SK-N-MC (cell line): ENCODE measurements at regions not wholly inside any gene's neighbourhood (a gene's known extent, or its start where the extent isn't known, plus 50 kb on each side); places are given as distances from the start of the nearest gene placed in this dataset.

ENCODE experiments used
- DNase-seq: peaks from one replicate; pipeline ENCODE4 v3.0.0-alpha.2; 2011; ENCODE audit warnings: low read depth, low spot score
- H3K27ac ChIP-seq: fragments of 200-600 bp; sonication (generic); 2 replicates; pipeline ENCODE4 v1.5.1; 2016; ENCODE audit warnings: mixed run types
- H3K36me3 ChIP-seq: fragments of 200-600 bp; sonication (generic); 2 replicates; pipeline ENCODE4 v1.6.1; 2017; ENCODE audit warnings: antibody characterized with exemption, low read length, mixed read lengths; ENCODE audit not compliant: insufficient read depth
- H3K4me3 ChIP-seq: fragments of 200-600 bp; sonication (generic); 2 replicates; pipeline ENCODE4 v1.5.1; 2016
- H3K9ac ChIP-seq: fragments of 200-600 bp; sonication (generic); 2 replicates; pipeline ENCODE4 v1.8.0; 2017; ENCODE audit warnings: mixed run types, mixed read lengths; ENCODE audit not compliant: insufficient read length
- H3K9me3 ChIP-seq: fragments of 200-600 bp; sonication (generic); 2 replicates; pipeline ENCODE4 v1.6.1; 2017; ENCODE audit warnings: low read depth, mild to moderate bottlenecking, antibody characterized with exemption, low read length, moderate library complexity, mixed read lengths
- EZH2 ChIP-seq: fragments of 200-600 bp; sonication (generic); IDR thresholded peaks from one replicate; pipeline ENCODE4 v1.6.1; 2017; ENCODE audit warnings: antibody characterized with exemption
- FOXP2 ChIP-seq: optimal IDR thresholded peaks from 2 replicates; pipeline ENCODE3; 2011; ENCODE audit warnings: mild to moderate bottlenecking, moderate library complexity; ENCODE audit not compliant: insufficient read depth; ENCODE audit errors: extremely low read length, control extremely low read depth
- POLR2AphosphoS5 ChIP-seq: IDR thresholded peaks from 2 replicates; pipeline ENCODE4 v1.6.1; 2012; ENCODE audit warnings: mild to moderate bottlenecking, low read depth, low read length, borderline replicate concordance

- H3K9me3 ChIP-seq: no peaks in the 10 kb centered on the region
- no peak for TF ChIP-seq EZH2
- no peak for TF ChIP-seq POLR2AphosphoS5
- no peak for TF ChIP-seq FOXP2
- no peak overlapping the region for H3K4me3 ChIP-seq
- H3K36me3 ChIP-seq: no peaks in the 10 kb centered on the region
- H3K27ac ChIP-seq: no peak overlapping the region
- no peak overlapping the region for H3K9ac ChIP-seq
- DNase-seq: no peak
These were observed 128.1 kb downstream of the MAF start for GRCh38 chr16:79472426-79472825.

GRCh38 chr16:79469999-79470398 is 130.5 kb downstream of the MAF start:
- no peak overlapping the region for H3K9ac ChIP-seq
- no peak overlapping the region for H3K27ac ChIP-seq
- no peaks in the 10 kb centered on the region for H3K9me3 ChIP-seq
- no peak overlapping the region for H3K4me3 ChIP-seq
- no peak for DNase-seq
- TF ChIP-seq EZH2: no peak
- no peak for TF ChIP-seq FOXP2
- no peak for TF ChIP-seq POLR2AphosphoS5
- H3K36me3 ChIP-seq: no peaks in the 10 kb centered on the region

- Histone ChIP-seq H3K9ac (no peak overlapping the region), H3K27ac (no peak overlapping the region), H3K4me3 (no peak overlapping the region), H3K9me3 (no peaks in the 10 kb centered on the region), H3K36me3 (no peaks in the 10 kb centered on the region)
- no peak for DNase-seq
- no peak for TF ChIP-seq POLR2AphosphoS5
- no peak for TF ChIP-seq FOXP2
- TF ChIP-seq EZH2: no peak
These were observed 131.9 kb downstream of the MAF start for GRCh38 chr16:79468631-79469030.

GRCh38 chr16:79468121-79468552 is 132.4 kb downstream of the MAF start:
- Histone ChIP-seq H3K4me3 (no peak overlapping the region), H3K9me3 (no peaks in the 10 kb centered on the region), H3K9ac (no peak overlapping the region), H3K36me3 (no peaks in the 10 kb centered on the region), H3K27ac (no peak overlapping the region)
- DNase-seq: no peak
- TF ChIP-seq EZH2 (no peak), POLR2AphosphoS5 (no peak), FOXP2 (no peak)

GRCh38 chr16:79466111-79466510 is 134.4 kb downstream of the MAF start:
- Histone ChIP-seq H3K36me3 (no peaks in the 10 kb centered on the region), H3K27ac (no peak overlapping the region), H3K9ac (no peak overlapping the region), H3K9me3 (no peaks in the 10 kb centered on the region), H3K4me3 (no peak overlapping the region)
- TF ChIP-seq POLR2AphosphoS5 (no peak), EZH2 (no peak), FOXP2 (no peak)
- DNase-seq: no peak

- TF ChIP-seq FOXP2 (no peak), POLR2AphosphoS5 (no peak)
- Histone ChIP-seq H3K4me3 (no peak overlapping the region), H3K9me3 (no peaks in the 10 kb centered on the region), H3K27ac (no peak overlapping the region), H3K36me3 (no peaks in the 10 kb centered on the region), H3K9ac (no peak overlapping the region)
- no peak for DNase-seq
These were observed 136.7 kb downstream of the MAF start for GRCh38 chr16:79463841-79464240.

- Histone ChIP-seq H3K36me3 (no peaks in the 10 kb centered on the region), H3K27ac (no peak overlapping the region), H3K9me3 (no peaks in the 10 kb centered on the region), H3K4me3 (no peak overlapping the region), H3K9ac (no peak overlapping the region)
- TF ChIP-seq POLR2AphosphoS5: no peak
- TF ChIP-seq FOXP2: no peak
- no peak for TF ChIP-seq EZH2
- no peak for DNase-seq
These were observed 144.5 kb downstream of the MAF start for GRCh38 chr16:79456036-79456435.

- TF ChIP-seq EZH2 (no peak), POLR2AphosphoS5 (no peak), FOXP2 (no peak)
- no peak overlapping the region for H3K4me3 ChIP-seq
These were observed 147.9 kb downstream of the MAF start for GRCh38 chr16:79452671-79453070.

GRCh38 chr16:79451196-79451816 is 149.2 kb downstream of the MAF start:
- TF ChIP-seq POLR2AphosphoS5: no peak
- no peak for TF ChIP-seq FOXP2
- TF ChIP-seq EZH2: no peak
- DNase-seq: peak; percentile 28
- H3K9me3 ChIP-seq: no peaks in the 10 kb centered on the region
- H3K4me3 ChIP-seq: peak overlapping the region; percentile 47
- H3K36me3 ChIP-seq: no peaks in the 10 kb centered on the region
- H3K27ac ChIP-seq: peak overlapping the region; percentile 90
- no peak overlapping the region for H3K9ac ChIP-seq

More at GRCh38 chr16:79452671-79453070, 147.9 kb downstream of the MAF start:
- no peaks in the 10 kb centered on the region for H3K9me3 ChIP-seq
- no peak overlapping the region for H3K27ac ChIP-seq
- no peak for DNase-seq
- no peaks in the 10 kb centered on the region for H3K36me3 ChIP-seq
- H3K9ac ChIP-seq: no peak overlapping the region
